ENCODE measurements at regions not wholly inside any gene's neighbourhood (a gene's known extent, or its start where the extent isn't known, plus 50 kb on each side); places are given as distances from the start of the nearest gene placed in this dataset.
"Not testable (repeated sequence)": the region's sequence is repeated elsewhere in the genome, so short reads cannot be mapped to it uniquely, and the experiment has no call there.

DNA sequence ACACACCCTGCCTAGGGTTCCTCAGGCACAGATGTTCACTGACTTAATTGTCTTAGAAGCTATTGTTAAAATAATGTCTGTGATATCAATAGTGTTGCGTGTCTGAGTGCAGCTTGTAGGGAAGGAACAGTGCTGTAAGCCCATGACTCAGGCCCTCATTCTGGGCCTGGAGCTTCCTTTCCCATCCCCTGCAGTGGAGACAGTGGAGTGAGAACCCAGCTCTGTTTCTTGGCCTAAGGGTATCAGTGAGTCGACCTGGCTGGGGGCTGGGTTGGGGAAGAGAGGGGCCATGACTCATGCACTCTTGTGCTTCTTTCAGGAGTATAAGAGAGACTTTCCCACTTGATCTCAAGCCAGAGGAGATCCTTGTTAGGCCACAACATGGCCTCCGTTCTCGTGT, 106.8 kb downstream of the HRH4 start:
- peak; percentile 68 for DNase-seq

- DNase-seq, result no peak
These were observed 110.3 kb downstream of the HRH4 start for GRCh38 chr18:24570716-24571115.

- peak; percentile 28 for DNase-seq
These were observed 122.3 kb downstream of the HRH4 start for GRCh38 chr18:24582771-24583170.

GRCh38 chr18:24584205-24584604, 123.8 kb downstream of the HRH4 start:
- no peak for DNase-seq

GRCh38 chr18:24584813-24585212, 124.4 kb downstream of the HRH4 start:
- DNase-seq, result no peak

- DNase-seq, result no peak
These were observed 125.6 kb downstream of the HRH4 start for GRCh38 chr18:24585996-24586566.

GRCh38 chr18:24586662-24587360, 126.4 kb downstream of the HRH4 start:
- no peak for DNase-seq

- no peak for DNase-seq
These were observed 128.0 kb downstream of the HRH4 start for GRCh38 chr18:24588440-24588839.

DNA sequence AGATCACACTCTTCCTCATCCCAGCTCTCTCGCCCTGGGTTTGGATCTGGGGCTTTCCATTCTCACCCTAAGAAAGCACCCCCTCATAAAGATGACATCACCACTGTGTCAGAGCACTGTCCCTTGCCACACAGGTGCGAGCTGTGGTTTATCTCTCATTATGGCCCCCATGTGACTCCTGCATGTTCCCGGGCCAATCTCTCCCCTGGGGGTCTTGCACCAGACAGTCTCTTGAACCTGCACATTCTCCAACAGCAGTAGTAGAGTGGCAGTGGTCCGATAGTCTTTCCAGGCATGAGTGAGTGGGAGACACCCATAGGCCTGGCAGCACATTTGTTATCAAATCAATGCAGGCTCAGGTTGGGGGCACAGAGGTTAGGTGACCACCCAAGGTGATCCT, 130.5 kb downstream of the HRH4 start:
- DNase-seq, result no peak

DNA sequence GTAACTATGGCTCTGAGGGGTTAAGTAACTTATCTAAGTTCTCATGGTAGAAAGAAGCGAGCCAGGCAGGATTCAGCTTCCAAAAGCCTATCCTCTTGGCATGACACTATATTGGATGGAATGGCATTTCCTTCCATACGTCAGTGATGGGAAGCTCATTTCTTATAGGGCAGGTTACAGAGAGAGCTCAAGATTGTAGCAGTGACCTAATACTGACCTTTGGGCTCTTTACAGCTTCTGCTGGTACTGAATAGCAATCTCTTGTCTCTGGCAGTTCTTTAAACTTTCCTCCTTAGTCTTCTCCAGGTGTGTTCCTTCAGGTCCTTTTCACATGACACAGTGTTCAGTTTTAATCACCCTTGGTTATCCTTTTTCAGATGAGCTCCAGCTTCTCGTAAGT, 133.0 kb downstream of the HRH4 start:
- no peak for DNase-seq

GRCh38 chr18:24593886-24594285, 133.4 kb downstream of the HRH4 start:
- DNase-seq, result no peak

- no peak for DNase-seq
These were observed 135.2 kb downstream of the HRH4 start for GRCh38 chr18:24595561-24596031.

DNA sequence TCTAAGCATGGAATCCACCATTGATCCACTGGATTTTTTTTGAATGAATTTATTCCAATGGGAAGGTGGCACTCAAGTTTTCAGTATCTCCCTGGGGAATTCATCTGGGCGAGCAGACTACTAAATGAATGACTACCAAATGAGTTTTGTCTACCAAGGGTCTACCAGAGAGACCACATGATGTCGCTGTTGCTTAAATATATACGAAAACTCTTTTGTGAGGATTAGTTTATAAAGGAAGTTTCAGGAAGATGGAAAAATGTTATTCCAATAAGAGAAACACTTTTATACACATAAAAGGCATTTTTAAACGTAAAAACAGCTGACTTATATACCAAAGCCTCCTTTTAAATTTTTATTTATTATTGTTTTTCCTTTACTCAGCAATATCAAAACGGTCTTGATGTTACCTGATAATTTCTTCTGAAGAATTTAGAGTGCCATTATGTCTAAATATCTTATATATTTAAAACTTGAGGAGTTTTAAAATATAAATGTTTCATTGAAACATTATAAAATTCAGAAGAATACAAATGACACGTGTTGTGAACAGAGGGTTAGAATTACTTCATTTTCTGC, 139.7 kb downstream of the HRH4 start:
- peak; percentile 86 for DNase-seq

GRCh38 chr18:24601585-24601984, 141.1 kb downstream of the HRH4 start:
- DNase-seq, result peak; percentile 94

- DNase-seq, result peak; percentile 89
These were observed 141.8 kb downstream of the HRH4 start for GRCh38 chr18:24602201-24602600.

- DNase-seq, result no peak
These were observed 142.7 kb downstream of the HRH4 start for GRCh38 chr18:24603151-24603550.

- DNase-seq, result no peak
These were observed 145.0 kb downstream of the HRH4 start for GRCh38 chr18:24605444-24605843.

DNA sequence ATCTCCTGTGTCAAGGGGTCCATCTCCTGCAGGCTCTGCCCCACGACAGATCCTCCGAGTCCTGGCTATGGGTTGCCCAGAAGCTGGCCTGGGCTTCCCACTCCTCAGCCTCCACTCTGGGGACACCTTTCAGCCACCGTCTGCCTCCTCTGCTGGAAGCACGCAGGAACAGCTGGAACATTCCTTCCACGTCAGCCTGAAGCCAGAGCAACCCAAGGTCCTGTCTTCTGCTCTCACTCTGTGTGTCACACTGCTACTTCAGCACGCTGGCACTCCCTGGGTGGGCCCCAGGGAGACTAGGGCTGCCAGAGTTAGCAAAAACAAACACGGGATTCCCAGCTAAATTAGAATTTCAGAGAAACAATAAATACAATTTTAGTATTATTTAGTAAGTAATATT, 148.8 kb downstream of the HRH4 start:
- no peak for DNase-seq

- DNase-seq, result no peak
These were observed 150.6 kb downstream of the HRH4 start for GRCh38 chr18:24611075-24611474.

DNA sequence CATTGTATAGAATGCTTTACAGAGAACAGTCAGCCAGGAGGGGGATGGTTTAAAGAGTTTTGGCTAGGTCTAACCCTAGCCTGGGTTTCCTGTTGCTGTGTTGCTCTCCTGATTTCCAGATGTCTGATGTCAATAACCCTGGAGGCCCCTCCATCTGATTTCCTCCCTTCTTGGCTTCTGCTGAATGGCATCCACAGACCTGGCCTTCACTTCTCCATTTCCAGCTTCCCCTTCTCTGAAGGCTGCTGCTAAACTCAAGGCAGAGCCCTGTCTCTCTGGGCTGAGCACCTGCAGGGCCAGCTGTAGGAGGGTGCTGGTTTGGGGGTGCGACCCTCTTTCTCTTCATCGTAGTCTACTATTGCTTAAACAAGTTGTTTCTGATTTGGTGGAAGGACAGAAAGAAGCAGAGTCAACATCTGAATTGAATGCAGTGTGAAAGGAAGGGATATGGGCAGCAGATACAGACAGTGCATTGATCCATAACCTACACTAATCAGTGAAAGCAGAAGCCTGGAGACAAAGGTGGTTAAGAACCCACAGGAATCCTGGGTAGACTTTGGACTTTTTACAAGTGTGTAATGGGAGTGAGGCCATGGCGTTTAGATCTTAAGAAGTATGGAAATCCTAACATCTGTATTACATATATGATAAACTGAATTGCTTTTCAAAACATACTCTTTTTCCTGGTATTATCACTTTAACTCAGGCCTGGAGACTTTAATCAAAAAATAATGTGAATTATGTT, 153.6 kb downstream of the HRH4 start:
- DNase-seq, result no peak

DNA sequence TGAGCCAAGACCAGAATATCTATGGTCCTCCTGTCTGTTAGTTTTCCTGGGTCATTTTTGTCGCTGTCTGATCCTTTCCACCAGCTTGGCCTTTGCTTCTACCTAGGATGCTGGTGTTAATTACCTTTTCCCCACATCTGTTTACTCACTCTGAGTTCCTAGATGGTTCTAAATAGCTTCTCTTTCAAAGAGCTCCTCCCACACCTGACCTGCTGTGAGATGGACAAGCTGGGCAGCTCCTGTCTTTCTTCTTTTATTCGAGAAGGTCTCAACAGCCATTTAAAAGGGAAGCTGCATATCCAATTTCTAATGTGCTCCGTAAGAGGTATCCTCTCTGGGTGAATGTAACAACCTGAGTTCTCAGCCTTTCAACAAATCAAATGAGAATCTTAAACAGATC, 156.2 kb downstream of the HRH4 start:
- no peak for DNase-seq

DNA sequence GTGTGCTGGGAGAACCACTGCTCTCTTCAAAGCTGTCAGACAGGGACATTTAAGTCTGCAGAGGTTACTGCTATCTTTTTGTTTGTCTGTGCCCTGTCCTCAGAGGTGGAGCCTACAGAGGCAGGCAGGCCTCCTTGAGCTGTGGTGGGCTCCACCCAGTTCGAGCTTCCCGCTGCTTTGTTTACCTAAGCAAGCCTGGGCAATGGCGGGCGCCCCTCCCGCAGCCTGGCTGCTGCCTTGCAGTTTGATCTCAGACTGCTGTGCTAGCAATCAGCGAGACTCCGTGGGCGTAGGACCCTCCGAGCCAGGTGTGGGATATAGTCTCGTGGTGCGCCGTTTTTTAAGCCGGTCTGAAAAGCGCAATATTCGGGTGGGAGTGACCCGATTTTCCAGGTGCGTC, 164.0 kb downstream of the HRH4 start:
- not testable (repeated sequence) for DNase-seq

DNA sequence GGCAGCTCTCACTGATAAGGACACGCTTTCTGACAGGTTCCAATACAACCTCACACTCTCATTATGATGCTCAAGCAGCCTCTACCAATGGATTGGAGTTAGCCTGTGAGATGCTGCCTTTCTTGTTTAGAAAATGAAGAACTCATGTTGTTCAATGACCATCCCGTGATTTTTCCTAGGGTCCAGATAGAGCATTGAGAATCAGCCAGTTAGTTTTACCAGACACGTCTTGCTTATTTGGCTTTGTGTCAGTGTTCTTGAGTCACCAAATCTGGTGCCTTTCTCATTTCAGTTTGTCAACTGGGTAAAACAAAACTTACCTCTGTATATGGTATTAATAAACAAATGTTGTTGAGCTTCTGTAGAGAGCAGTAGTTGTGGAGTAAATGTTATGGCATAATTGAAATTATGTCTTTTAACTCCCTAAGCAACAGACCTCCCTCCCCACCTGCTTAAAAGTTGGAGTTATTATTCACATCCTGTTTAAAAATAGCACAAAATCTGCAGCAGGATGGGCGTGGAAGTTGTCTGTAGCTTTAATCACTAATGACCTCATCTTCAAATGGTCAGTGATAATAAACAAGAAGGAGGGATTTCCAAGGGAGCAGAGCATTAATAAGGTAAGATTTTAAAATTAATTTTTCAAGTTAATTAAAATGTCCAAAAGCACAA, 167.3 kb downstream of the HRH4 start:
- no peak for DNase-seq
